ENCODE measurements at regions not wholly inside any gene's neighbourhood (a gene's known extent, or its start where the extent isn't known, plus 50 kb on each side); places are given as distances from the start of the nearest gene placed in this dataset.

DNA sequence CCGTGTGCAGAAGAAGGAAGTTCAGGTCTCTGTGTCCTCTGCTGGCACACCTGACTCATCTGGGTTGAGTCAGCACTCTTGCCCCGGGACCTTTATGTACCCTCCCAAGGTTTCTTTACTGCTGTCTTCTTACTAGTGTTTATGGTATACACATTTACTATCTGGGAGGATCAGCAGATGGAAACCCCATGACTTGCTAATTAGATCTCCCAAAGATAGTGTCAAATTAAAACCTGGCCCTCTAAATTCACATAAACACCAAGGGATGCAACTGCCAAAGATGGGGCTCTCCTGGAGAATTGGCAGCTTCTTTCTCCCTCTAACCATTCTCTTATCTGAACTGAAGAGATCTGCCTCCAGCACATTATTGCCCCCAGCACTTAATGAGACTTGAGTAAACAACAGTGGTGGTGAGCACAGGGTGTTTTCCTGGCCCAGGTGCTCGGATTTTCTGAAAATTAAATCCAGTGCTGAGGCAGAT lies 718.1 kb upstream of the SOX9 start (continued):
- no peak for TF ChIP-seq ZBTB21 (CRISPR knock-in tag; IDR thresholded peaks at IDR 0.05; ENCODE audit: borderline replicate concordance)
- TF ChIP-seq, protein P1, sequence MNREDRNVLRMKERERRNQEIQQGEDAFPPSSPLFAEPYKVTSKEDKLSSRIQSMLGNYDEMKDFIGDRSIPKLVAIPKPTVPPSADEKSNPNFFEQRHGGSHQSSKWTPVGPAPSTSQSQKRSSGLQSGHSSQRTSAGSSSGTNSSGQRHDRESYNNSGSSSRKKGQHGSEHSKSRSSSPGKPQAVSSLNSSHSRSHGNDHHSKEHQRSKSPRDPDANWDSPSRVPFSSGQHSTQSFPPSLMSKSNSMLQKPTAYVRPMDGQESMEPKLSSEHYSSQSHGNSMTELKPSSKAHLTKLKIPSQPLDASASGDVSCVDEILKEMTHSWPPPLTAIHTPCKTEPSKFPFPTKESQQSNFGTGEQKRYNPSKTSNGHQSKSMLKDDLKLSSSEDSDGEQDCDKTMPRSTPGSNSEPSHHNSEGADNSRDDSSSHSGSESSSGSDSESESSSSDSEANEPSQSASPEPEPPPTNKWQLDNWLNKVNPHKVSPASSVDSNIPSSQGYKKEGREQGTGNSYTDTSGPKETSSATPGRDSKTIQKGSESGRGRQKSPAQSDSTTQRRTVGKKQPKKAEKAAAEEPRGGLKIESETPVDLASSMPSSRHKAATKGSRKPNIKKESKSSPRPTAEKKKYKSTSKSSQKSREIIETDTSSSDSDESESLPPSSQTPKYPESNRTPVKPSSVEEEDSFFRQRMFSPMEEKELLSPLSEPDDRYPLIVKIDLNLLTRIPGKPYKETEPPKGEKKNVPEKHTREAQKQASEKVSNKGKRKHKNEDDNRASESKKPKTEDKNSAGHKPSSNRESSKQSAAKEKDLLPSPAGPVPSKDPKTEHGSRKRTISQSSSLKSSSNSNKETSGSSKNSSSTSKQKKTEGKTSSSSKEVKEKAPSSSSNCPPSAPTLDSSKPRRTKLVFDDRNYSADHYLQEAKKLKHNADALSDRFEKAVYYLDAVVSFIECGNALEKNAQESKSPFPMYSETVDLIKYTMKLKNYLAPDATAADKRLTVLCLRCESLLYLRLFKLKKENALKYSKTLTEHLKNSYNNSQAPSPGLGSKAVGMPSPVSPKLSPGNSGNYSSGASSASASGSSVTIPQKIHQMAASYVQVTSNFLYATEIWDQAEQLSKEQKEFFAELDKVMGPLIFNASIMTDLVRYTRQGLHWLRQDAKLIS (CRISPR knock-in tag; IDR thresholded peaks at IDR 0.05; ENCODE audit: borderline replicate concordance) = no peak

DNA sequence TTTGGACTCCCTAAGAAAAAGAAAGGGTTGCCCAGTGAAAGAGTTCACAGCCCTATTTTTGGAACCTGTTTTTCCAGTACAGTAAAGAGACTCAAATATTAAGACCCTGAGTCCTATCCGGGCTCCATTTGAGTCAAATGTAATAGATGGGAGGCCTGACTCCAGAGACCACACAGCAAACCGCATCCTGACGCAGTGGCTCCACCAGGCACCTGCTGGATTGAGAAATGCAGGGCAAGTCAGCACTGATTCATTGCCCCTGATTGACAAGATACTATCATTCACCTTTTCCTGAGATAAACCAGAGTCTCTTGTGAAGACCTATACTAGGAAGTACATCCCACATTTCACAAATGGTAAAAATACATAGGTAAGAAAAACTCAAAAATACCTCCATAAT lies 715.7 kb upstream of the SOX9 start:
- Mint-ChIP-seq H3K27ac (no peak overlapping the region), H3K9me3 (no peaks in the 10 kb centered on the region), H3K27me3 (ENCODE audit: low read depth) (no peaks in the 10 kb centered on the region), H3K4me3 (no peak overlapping the region), H3K4me1 (peaks cover 6% of the 10 kb centered on the region), H3K36me3 (no peaks in the 10 kb centered on the region)
- TF ChIP-seq, protein P2, sequence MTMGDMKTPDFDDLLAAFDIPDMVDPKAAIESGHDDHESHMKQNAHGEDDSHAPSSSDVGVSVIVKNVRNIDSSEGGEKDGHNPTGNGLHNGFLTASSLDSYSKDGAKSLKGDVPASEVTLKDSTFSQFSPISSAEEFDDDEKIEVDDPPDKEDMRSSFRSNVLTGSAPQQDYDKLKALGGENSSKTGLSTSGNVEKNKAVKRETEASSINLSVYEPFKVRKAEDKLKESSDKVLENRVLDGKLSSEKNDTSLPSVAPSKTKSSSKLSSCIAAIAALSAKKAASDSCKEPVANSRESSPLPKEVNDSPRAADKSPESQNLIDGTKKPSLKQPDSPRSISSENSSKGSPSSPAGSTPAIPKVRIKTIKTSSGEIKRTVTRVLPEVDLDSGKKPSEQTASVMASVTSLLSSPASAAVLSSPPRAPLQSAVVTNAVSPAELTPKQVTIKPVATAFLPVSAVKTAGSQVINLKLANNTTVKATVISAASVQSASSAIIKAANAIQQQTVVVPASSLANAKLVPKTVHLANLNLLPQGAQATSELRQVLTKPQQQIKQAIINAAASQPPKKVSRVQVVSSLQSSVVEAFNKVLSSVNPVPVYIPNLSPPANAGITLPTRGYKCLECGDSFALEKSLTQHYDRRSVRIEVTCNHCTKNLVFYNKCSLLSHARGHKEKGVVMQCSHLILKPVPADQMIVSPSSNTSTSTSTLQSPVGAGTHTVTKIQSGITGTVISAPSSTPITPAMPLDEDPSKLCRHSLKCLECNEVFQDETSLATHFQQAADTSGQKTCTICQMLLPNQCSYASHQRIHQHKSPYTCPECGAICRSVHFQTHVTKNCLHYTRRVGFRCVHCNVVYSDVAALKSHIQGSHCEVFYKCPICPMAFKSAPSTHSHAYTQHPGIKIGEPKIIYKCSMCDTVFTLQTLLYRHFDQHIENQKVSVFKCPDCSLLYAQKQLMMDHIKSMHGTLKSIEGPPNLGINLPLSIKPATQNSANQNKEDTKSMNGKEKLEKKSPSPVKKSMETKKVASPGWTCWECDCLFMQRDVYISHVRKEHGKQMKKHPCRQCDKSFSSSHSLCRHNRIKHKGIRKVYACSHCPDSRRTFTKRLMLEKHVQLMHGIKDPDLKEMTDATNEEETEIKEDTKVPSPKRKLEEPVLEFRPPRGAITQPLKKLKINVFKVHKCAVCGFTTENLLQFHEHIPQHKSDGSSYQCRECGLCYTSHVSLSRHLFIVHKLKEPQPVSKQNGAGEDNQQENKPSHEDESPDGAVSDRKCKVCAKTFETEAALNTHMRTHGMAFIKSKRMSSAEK (CRISPR knock-in tag; IDR thresholded peaks at IDR 0.05; ENCODE audit: borderline replicate concordance) = no peak
- TF ChIP-seq FOXJ3 (CRISPR knock-in tag; IDR thresholded peaks at IDR 0.05; ENCODE audit: borderline replicate concordance) (no peak), RELA (CRISPR knock-in tag; IDR thresholded peaks at IDR 0.05; ENCODE audit: borderline replicate concordance) (no peak), ZNF219 (CRISPR knock-in tag; IDR thresholded peaks at IDR 0.05; ENCODE audit: borderline replicate concordance) (no peak), ELF4 (CRISPR knock-in tag; IDR thresholded peaks at IDR 0.05; ENCODE audit: low read depth) (no peak), ZNF396 (CRISPR knock-in tag; IDR thresholded peaks at IDR 0.05; ENCODE audit: borderline replicate concordance) (no peak), OVOL2 (CRISPR knock-in tag; IDR thresholded peaks at IDR 0.05; ENCODE audit: borderline replicate concordance) (no peak), TCF7 (CRISPR knock-in tag; IDR thresholded peaks at IDR 0.05; ENCODE audit: low read depth) (no peak)
- TF ChIP-seq, protein P3, sequence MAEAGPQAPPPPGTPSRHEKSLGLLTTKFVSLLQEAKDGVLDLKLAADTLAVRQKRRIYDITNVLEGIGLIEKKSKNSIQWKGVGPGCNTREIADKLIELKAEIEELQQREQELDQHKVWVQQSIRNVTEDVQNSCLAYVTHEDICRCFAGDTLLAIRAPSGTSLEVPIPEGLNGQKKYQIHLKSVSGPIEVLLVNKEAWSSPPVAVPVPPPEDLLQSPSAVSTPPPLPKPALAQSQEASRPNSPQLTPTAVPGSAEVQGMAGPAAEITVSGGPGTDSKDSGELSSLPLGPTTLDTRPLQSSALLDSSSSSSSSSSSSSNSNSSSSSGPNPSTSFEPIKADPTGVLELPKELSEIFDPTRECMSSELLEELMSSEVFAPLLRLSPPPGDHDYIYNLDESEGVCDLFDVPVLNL (CRISPR knock-in tag; IDR thresholded peaks at IDR 0.05; ENCODE audit: borderline replicate concordance, low read depth) = no peak
- TF ChIP-seq, protein P4, sequence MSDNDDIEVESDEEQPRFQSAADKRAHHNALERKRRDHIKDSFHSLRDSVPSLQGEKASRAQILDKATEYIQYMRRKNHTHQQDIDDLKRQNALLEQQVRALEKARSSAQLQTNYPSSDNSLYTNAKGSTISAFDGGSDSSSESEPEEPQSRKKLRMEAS (CRISPR knock-in tag; IDR thresholded peaks at IDR 0.05) = no peak
- TF ChIP-seq, protein P1 (CRISPR knock-in tag; IDR thresholded peaks at IDR 0.05; ENCODE audit: borderline replicate concordance) = no peak
- TF ChIP-seq, protein P5, sequence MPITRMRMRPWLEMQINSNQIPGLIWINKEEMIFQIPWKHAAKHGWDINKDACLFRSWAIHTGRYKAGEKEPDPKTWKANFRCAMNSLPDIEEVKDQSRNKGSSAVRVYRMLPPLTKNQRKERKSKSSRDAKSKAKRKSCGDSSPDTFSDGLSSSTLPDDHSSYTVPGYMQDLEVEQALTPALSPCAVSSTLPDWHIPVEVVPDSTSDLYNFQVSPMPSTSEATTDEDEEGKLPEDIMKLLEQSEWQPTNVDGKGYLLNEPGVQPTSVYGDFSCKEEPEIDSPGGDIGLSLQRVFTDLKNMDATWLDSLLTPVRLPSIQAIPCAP (CRISPR knock-in tag; IDR thresholded peaks at IDR 0.05) = no peak
- TF ChIP-seq, protein P6, sequence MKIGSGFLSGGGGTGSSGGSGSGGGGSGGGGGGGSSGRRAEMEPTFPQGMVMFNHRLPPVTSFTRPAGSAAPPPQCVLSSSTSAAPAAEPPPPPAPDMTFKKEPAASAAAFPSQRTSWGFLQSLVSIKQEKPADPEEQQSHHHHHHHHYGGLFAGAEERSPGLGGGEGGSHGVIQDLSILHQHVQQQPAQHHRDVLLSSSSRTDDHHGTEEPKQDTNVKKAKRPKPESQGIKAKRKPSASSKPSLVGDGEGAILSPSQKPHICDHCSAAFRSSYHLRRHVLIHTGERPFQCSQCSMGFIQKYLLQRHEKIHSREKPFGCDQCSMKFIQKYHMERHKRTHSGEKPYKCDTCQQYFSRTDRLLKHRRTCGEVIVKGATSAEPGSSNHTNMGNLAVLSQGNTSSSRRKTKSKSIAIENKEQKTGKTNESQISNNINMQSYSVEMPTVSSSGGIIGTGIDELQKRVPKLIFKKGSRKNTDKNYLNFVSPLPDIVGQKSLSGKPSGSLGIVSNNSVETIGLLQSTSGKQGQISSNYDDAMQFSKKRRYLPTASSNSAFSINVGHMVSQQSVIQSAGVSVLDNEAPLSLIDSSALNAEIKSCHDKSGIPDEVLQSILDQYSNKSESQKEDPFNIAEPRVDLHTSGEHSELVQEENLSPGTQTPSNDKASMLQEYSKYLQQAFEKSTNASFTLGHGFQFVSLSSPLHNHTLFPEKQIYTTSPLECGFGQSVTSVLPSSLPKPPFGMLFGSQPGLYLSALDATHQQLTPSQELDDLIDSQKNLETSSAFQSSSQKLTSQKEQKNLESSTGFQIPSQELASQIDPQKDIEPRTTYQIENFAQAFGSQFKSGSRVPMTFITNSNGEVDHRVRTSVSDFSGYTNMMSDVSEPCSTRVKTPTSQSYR (CRISPR knock-in tag; IDR thresholded peaks at IDR 0.05) = no peak
- CTCF ChIA-PET = no interaction called here
- POLR2A ChIA-PET = no interaction called here
- ATAC-seq (no peak), DNase-seq (ENCODE audit: low spot score) (no peak)
